Hematopoietic multipotent progenitor cell (in vitro differentiated cells): ENCODE measurements at regions not wholly inside any gene's neighbourhood (a gene's known extent, or its start where the extent isn't known, plus 50 kb on each side); places are given as distances from the start of the nearest gene placed in this dataset.

Experiments used
- DNase-seq, 3 donors: peaks; one replicate each; pipeline ENCODE4 v3.0.0-alpha.2; 2011 to 2015; ENCODE audit warnings: low read depth in 2 of 3, low spot score in 2 of 3

GRCh38 chr10:131444286-131444685 is 132.8 kb upstream of the TCERG1L start:
- no peak for DNase-seq

DNA sequence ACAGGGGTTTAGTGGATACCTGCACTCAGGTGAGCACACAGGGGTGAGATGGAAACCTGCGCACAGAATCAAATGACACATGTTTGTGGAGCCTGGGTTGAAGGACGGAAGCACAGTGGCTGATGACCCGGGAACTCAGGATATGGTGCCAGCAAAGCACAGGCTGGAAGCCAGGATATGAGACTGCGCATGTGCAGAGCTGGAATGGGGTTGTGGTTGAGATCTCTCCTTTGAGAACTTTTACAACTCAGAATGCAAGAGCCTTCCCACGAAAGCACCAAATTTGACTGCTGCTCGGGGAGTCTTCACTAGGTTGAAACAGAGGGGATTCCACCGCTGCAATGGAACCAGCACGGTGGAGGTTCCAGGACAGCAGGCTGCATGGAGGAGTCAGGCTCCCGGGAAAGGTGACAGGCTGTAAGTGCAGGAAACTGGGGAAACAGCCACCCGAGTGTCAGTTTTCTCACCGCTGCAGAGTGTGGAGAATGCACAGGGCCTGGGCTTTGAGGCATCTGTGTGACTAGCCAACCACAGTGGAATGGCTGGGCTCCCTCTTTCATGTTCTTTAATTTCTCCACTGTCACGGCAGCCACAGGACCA is 133.4 kb upstream of the TCERG1L start:
- DNase-seq, result no peak

- no peak for DNase-seq
Measured at GRCh38 chr10:131445623-131446022, 134.1 kb upstream of the TCERG1L start.

DNA sequence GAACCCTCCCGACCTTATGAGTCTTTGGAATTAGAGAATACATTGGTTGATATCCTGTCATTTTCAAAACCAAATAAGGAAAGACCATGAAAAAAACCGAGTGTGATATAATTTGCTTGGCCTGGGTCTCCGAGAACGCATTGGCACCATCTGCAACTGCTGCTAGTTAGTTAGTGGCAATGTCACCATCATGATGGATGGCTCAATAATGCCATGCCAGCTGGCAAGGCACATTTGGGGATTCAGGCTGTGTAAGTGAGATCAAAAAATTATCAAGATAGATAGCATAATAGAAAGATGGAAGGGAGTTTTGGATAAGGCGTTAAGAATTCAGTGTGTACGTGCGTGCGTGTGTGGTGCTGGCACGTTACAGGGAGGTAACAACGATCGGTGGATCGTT is 134.7 kb upstream of the TCERG1L start:
- DNase-seq, result no peak

- no peak for DNase-seq
Measured at GRCh38 chr10:131448171-131448570, 136.7 kb upstream of the TCERG1L start.

DNA sequence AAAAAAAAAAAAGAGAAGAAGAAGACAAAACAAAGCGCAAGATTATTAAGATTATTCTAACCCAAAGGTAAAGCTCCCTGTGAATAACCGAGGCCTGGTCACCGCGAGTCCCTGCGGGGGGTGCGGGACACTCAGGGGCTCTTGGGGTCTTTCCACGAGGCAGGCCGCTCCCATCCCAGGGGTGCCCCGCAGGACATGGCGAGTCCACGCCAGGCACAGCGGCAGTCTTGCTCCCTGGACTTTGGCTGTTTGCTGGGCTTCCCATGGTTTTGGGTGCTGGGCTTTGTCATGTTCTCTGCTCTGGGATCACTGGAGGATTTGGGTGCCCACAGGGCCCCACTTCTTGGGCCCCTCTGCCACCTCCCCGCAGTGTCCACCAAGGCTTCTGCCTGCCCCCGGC is 137.4 kb upstream of the TCERG1L start:
- DNase-seq, result no peak

- no peak for DNase-seq
Measured at GRCh38 chr10:131450216-131450765, 138.8 kb upstream of the TCERG1L start.

GRCh38 chr10:131451407-131452015 is 140.0 kb upstream of the TCERG1L start:
- no peak for DNase-seq

GRCh38 chr10:131452926-131453720 is 141.6 kb upstream of the TCERG1L start:
- DNase-seq, result no peak

DNA sequence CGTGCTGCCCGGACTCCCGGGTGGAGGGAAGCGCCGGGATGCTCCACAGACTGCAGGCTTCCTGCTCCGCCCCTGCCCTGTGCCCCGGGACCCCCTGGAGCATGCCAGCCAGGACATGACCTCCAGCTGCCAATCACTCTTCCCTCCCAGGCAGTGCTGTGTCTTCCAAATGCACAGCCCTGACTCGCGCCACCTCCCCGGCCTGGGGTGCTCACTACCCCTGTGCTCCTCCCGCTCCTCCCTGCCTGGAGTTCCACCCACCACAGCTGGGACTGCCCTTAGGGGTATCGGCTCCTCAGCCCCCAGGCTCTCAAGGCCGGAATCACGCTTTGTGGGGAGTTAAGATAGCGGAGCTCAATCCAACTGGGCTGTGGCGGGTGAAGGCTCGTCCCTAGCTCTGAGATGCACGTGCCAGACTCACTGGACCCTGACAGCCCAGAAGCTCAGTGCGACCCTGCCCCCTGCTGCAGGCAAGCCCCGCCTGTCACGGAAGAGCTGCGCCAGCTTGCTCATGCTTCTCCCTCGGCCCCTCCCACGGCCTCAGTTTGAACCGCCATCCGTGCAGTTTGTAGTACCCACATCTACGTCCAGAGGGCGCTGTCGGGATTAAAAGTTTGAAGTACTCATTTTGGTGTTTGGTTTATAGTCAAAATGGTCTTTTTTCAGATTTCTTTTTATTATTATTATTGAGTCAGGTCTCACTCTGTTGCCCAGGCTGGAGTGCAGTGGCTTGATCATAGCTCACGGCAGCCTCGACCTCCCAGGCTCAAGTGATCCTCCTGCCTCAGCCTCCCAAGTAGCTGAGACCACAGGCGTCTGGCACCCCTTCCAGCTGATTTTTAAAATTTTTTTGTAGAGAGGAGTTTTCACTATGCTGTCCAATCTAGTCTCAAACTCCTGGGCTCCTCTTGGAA is 142.5 kb upstream of the TCERG1L start:
- DNase-seq, result peak in 2 of 3 donors; percentile 66 to 85

GRCh38 chr10:131456411-131456810 is 144.9 kb upstream of the TCERG1L start:
- no peak for DNase-seq

GRCh38 chr10:131461093-131461492 is 149.6 kb upstream of the TCERG1L start:
- no peak for DNase-seq

DNA sequence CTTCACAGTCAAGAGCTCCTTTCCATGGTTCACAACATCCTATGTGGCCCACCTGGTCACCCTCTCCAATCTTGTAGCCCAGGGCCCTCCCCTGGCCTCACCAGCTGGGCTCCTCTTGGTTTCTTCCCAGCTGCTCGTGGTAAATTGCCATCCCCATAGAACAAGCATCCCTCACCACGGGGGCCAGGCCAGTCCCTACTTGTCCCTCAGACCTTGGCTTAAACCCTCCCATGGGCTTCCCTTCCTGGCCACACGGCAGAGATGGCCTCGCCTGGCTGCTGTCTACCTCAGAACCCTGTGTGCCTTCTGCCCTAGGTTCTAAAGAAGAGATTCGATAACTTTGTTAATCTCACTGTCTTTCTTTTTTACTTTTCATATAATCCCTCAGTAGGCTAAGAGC is 153.3 kb upstream of the TCERG1L start:
- no peak for DNase-seq

- DNase-seq, result no peak
Measured at GRCh38 chr10:131469551-131469950, 158.0 kb upstream of the TCERG1L start.

GRCh38 chr10:131473645-131474044 is 162.1 kb upstream of the TCERG1L start:
- no peak for DNase-seq

DNA sequence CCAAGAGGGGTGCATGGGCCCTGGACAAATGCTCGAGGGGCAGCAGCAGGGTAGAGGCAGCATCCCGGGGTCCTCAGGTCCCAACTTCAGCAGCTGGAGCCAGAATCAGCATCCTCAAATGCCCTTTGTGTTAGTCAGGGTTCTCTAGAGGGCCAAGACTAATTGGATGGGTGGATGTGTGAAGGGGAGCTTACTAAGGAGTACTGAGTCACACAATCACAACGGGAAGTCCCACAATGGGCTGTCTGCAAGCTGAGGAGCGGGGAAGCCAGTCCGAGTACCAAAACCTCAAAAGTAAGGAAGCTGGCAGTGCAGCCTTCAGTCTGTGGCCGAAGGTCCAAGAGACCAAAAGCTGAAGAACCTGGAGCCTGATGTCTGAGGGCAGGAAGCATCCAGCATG is 162.9 kb upstream of the TCERG1L start:
- DNase-seq, result no peak

GRCh38 chr10:131475043-131475442 is 163.5 kb upstream of the TCERG1L start:
- no peak for DNase-seq

DNA sequence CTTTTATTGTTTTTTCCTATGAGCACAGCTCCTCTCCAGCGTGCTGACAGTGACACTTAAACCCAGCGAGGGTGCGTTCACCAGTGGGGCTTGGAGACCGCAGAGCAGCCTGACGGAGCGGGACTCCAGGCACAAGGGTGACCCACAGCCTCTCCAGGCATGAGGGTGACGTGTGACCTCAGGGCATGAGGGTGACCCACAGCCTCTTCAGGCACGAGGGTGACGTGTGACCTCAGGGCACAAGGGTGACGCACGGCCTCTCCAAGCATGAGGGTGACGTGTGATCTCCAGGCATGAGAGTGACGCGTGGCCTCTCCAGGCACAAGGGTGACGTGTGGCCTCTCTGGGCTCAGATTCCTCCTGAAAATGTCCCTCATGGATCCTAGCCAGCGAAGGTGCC is 164.3 kb upstream of the TCERG1L start:
- DNase-seq, result no peak

DNA sequence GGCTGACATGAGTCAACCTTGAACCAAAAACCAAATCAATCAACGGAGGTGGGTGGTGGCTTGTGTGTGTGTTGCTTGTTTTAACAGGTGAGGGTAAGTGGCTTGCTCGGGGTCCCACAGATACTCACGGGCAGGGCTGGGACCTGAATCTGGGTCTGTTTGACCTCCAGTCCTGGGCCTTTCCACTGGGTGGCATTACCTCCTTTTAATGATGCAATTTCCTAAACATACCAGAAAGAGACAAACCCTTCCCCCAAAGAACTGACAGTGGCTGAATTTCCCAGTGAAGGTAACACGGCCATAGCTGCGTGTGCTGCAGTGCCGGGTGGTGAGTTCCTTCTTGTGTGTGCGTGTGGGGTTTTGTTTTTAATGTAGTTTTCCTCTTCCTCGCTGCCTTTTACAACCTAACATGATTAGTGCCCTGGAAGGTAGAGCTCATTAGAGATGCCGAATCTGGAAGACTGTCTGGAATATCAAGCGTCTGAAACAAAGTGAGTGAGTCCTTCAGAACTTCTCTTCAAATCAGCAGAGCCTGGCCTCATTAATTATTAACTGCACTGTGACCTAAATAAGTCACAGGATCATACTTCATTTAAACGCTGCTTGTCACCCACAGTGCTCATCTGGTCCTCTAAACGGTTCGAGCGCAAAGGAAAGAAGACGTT is 166.1 kb upstream of the TCERG1L start:
- DNase-seq, result no peak

DNA sequence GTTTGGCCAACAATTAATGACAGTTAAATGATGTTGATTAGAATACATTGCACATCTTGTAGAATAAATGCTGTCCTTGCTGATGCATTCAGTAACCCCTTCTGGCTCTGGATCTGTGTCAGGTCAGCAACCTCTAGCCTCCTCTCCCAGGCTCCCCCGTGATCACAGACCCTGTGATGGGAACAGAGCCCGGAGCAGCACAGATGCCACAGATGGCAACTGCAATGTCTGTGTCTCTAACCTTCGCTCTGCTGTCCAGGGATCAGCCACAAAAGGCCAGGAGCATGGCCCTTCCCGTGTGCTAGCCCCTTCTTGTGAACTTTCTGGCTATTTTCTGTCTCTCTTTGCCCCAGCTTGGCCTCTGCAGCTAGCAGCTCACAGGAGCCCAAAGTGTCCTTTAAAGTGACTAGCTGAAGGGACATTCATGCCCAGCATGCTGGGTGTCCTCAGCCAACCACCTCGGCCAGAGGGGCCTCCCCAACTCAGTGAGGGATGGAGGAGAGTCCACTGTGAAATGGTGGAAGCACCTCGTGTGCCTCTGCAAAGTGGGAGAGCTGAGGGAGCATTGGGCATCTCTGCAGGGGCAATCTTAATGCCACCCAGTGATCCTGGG is 167.0 kb upstream of the TCERG1L start:
- DNase-seq, result no peak
